Cerebellar nuclear complex (tissue), 1 donor: ENCODE measurements at regions not wholly inside any gene's neighbourhood (a gene's known extent, or its start where the extent isn't known, plus 50 kb on each side); places are given as distances from the start of the nearest gene placed in this dataset.
"Not testable (repeated sequence)": the region's sequence is repeated elsewhere in the genome, so short reads cannot be mapped to it uniquely, and the experiment has no call there.

Source experiments
- DNase-seq, 2 experiments: peaks; one replicate each; lab custom pipeline; 2025; lab: John Stamatoyannopoulos, UW

DNA sequence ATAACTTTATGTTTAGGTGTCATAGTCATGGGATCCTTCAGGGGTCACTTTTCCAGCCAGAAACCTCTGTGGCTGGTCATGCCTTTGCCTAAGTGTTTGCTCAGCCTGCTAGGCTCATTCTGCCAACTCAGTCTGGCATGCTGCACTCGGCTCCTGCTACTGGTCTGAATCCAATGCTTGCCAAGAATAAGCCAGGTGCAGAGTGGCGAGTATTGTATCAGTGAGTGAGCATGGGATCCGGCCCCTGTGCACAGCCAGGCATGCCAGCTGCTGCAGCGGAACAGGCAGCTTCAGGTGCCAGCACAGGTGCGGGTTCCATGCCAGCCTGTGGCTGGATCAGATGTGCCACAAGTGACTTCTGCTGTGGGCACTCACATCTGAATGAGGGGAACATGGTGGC is 1269.3 kb upstream of the CNTN5 start:
- DNase-seq = no peak

DNA sequence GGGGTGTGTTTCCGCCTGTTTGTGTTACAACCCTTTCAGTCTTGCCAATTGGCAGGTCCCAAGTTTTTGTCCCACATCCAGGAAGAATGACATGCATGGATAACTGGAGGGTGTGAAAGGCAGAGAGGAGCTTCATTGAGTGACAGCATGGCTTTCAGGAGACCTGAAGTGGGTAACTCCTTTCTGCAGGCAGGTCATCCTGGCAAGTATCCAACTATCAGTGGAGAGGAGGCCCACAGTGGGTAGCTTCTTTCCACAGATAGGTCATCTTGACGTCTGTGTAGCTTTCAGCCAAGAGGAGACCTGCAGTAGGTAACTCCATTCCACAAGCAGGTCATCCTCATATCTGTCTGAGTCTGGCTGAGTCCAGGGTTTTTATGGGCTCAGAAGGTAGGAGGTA is 1268.8 kb upstream of the CNTN5 start:
- DNase-seq = no peak

DNA sequence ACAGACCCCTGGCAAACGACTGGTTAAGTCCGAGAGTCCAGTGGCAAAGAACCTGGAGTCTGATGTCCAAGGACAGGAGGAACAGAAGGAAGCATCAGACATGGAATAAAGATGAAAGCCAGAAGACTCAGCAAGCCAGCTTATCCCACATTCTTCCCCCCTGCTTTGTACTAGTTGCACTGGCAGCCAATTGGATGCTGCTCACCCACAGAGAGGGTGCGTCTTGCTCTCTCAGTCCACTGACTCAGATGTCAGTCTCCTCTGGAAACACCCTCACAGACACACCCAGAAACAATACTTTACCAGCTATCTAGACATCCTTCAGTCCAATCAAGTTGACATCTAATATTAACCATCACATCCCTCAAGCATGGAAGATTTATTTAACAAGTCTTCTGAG is 1265.8 kb upstream of the CNTN5 start:
- no peak for DNase-seq

DNA sequence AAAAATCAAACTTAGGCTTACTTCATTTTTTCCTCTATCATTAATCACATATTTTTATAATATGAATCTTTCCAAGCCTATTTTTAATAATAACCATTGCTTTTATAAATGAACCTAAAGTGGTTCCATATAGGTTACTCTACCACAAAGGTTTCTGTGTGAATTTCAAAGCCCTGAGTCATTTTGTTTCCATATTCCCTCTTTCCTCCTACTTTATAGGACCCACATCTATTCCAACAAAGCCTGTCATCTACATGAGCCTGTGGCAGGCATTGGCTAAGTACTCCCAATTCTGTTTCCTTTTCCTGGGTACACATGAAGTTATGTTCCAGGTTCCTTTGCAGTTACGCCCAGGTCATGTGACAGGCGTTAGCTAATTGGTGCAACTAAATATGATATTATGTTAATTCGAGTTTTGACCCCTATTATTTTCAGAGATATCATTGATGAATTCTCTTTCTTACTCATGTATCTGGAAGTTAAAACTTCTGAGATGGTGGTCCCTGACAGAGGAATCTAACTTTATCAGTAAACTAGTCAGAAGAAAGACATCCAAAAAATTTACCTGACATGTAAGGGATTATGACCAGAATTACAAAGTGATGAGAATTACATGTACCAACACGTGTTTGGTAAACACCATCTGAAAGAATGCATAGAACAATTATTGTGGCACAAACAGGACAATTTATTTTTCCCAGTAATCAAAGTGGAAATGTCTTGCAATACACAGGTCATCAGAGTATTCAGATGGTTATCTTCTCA is 1264.0 kb upstream of the CNTN5 start:
- DNase-seq = no peak

DNA sequence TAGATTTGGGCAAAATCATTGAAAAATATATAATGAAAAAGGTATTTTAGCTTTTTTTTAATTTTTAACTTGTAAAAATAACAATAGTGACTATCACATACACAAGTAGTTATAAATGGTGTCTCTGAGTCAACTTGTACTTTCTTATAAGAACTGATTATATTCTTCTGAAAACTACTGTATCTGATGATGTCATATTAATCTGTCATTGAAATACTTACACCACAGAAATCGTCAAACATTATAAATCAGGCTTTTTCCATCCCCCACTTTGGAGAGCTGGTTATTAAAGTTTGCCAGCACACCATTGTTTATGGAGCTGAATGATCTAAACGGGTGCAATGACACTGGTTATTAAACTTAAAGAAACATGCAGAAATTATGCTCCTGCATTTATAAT is 1259.6 kb upstream of the CNTN5 start:
- no peak for DNase-seq

DNA sequence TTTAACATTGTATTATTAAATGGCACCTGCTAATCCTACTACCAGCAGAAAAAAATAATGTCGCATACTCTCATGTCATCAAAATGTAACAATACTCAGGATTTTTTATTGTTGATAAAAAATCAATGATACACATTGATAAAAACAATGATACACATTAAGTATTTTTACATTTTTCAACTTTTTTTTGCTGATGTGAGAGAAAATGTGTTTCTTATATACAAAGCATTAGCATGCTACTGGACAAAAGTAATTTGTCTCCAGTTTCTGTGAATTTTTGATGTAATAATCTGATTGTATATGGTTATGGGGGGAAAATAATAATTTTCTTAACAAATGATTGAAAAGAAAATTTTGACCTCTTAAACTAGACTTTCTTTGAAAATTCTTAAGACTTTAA is 1256.6 kb upstream of the CNTN5 start:
- no peak for DNase-seq

DNA sequence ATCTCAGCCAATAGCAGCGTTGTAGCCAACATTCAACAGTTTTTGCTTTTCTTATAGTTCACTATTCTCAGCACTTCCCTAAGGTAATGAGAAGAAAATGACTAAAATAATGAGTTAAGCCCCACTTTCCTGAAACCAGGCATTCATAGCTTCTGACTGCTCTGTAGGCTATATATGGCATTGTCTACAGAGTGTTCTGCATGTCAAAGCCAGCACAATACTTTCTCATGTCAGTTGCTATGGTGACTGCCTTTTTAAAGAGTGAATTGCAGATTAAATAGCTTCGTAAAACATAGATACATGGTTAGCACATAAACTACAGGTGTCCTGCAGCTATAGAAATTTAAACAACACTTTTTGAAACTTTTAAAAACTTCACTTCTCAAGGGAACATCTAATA is 1256.1 kb upstream of the CNTN5 start:
- no peak for DNase-seq

DNA sequence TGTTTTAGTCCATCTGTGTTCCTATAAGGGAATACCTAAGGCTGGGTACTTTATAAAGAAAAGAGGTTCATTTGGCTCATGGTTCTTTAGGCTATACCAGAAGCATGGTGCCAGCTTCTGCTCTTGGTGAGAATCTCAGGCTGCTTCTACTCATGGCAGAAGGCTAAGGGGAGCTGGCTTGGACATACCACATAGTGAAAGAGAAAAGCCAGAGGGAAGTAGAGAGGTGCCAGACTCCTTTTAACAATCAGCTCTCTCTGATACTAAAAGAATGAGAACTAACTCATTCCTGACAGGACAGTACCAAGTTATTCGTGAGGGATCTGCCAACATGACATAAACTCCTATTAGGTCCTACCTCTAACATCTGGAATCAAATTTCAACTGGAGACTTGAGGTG is 1250.2 kb upstream of the CNTN5 start:
- DNase-seq = no peak

DNA sequence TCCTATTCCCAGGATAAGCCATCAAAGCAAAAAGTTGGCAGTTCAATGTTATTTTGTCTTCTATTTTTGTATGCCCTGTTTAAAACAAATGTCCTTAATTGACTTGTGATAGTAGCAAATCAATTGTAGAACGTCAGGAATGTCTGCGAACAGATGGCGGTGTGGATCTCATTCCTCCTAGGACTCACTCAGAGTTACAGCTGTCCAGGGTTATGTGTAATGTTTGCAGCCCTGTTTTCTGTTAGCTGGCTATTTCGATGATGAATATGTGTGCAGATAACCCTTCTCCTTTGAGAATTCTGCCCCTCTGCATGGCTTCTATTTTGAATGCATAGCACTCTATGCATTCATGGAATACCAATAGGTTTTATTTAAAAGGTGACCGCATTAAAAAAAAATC is 1248.0 kb upstream of the CNTN5 start:
- no peak for DNase-seq

DNA sequence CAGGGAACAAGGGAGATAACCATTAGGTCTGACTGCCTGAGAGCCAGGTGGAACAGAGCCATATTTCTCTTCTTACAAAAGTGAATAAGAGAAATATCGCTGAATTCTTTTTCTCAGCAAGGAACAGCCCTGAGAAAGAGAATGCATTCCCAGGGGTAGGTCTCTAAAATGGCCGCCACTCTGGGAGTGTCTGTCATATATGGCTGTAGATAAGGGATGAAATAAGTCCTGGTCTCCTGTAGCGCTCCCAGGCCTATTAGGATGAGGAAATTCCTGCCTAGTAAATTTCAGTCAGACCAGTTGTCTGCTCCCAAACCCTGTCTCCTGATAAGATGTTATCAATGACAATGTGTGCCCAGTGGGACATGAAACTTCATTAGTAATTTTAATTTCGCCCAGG is 1236.4 kb upstream of the CNTN5 start:
- DNase-seq = not testable (repeated sequence)

DNA sequence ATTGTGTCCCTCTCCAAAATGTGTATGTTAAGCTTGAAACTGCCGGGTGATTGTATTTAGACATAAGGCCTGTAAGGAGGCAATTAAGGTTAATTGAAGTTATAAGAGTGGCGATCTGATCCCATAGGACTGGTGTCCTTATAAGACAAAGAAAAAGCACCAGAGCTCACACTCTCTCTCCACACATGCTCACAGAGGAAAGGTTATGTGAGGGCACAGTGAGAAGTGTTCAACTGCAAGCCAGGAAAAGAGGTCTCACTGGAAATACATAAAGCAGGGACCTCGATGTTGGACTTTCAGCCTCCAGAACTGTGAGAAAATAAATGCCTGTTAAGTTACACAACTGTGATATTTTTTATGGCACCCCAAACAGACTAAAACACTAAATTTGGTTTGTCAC is 1233.8 kb upstream of the CNTN5 start:
- DNase-seq = no peak

DNA sequence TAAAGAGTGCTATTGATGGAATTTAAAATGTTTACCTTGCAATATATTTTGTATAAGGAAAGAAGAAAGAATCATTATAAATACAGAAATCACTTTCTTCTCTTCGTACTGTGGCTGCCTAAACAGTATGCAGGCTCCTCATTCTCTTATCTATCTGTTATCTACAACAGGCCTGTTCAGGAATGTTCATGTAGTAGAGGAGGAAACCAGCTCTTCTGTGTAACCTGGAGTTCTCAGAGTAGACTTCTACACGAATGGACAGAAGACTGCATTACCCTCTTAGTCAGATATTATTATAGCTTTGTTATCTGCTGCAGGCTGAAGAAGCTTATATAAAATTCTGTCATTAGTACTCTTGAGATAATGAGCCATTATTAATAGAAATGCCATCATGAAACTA is 1225.9 kb upstream of the CNTN5 start:
- no peak for DNase-seq

DNA sequence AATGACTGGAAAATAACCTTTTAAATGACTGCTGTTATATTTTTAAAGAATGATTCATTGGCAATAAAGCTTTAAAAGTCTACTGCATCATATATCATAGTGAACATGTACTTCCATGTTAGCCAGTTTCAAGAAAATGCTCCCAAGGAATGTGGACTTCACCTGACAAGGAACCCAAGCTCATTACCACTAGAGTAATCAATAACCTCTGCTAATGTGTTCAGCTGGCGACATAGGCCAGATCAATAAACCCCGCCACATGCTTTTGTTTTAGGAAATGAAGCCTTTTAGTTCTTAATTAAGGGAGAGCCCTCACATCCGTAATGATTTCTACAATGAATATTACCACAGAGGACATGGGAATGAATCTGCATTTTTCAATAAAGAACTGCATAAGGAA is 1219.9 kb upstream of the CNTN5 start:
- DNase-seq = no peak

DNA sequence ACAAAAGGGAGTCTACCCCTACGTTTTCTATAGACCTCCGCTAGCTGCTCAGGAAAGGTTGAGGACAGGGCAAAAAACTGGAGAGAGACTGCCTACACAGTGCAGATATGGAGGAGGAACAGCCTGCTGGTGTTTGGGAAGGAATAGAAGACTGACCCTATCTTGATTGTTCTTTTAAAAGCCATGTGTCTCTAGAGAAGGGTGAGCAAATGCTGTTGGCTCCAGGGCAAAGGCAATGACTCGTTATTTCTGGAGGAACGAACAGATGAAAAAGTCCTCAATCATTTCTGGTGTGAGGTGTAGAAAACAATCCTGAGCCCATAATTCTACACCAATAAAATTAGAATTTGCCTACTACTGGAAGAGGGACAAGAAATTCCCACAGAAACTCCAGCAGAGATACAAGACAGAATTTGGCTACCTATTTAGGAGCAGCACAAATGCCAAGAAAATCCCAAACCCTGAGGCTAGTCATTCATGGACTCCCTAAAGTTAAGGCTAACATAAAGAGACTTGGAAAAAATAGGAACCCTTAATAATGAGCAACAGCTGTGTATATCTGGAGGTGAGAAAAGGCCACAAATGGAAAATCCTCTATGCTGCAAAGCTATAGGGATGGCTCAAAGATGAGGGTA is 1206.3 kb upstream of the CNTN5 start:
- DNase-seq = no peak

DNA sequence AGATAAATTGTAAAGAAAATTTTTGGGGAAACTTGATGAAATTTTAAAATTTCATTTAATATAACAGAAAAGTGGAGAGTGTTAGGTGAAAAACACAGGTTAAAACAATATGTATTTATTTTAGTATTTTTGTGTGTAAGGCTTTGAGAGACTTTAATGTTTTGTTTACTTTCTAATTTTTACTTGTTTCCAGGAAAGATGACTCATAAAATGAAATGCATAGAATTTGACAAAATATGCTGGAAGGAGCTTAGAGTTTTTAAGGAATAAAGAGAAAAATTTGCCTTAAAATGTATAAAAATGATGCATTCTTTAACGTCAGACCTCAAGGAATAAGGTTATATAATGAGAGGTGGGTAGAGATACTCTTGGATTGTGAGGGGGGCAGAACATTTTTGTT is 1205.1 kb upstream of the CNTN5 start:
- DNase-seq = no peak

DNA sequence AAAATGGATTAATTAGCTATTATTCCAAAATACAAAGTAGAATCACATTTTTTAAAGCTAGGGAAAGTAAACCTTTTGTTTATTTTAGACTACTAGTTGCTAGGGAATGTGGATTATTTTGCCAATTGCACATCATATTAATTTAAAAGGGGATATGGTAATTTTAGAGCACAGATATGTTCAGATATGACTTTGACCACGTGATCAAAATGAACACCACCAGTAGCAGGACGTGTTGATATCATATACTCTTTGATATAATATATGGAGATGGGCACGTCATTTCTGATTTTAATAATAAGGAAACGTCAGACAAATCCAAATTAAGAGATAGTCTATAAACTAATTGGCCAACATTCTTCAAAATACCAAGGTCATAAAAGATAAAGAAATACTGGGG is 1188.3 kb upstream of the CNTN5 start:
- DNase-seq = no peak

DNA sequence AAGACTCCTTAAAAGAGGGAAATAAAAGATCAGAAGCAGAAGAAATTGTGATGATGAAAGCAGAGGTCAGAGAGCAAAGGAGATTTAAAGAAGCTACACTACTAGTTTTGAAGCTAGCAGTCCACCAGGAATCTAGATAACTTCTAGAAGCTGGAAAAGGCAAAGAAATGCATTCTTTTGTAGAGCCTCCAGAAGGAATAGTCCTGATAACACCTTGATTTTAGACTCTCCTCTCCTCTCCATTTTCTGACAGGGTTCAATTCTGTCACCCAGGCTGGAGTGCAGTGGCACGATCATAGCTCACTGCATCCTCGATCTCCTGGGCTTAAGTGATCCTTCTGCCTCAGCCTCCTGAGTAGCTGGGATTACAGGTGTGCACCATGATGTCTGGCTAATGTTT is 1187.3 kb upstream of the CNTN5 start:
- DNase-seq = no peak

DNA sequence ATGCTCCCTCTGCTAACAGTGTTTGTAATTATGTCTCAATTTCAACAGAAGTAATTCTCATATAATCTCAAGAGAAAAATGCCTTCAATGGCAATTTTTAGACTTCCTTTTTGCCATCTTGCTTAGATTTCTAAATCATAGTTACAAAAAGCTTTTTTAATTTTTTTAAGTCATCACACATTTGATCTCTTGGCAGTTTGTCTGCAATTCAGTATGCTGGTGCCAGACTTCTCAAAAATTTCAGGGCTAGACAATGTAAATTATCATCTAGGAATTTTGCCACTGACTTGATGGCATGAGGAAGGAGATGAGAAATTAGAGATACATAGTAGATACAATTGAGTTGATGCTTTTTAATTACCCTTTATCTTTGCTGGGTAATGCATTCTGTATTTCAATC is 1176.7 kb upstream of the CNTN5 start:
- no peak for DNase-seq

DNA sequence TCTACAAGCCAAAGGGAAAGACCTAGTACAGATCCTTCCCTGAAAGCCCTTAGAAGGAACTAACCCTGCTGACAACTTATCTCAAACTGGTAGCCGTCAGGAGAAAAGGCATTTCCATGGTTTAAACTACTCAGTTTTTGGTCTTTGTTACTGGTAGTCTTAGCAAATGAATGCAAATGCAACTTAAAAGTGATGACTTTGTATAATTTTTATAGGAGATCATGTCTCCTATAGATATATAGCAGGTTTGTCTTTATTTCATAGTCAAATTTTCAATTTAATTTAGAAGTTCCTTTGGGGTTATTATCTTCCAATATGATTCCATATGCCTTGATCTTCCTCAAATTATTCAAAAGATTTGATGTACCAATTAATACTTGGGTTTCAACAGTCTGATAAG is 1173.0 kb upstream of the CNTN5 start:
- no peak for DNase-seq

DNA sequence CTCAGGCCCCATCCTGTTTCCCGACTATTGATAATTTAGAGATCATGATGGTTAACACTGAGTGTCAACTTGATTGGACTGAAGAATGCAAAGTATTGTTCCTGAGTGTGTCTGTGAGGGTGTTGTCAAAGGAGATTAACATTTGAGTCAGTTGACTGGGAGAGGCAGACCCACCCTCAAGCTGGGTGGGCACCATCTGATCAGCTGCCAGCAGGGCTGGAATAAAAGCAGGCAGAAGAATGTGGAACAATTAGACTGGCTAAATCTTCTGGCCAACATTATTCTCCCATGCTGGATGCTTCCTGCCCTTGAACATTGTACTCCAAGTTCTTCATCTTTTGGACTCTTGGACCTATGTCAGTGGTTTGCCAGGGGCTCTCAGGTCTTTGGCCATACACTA is 1170.0 kb upstream of the CNTN5 start:
- DNase-seq = no peak

DNA sequence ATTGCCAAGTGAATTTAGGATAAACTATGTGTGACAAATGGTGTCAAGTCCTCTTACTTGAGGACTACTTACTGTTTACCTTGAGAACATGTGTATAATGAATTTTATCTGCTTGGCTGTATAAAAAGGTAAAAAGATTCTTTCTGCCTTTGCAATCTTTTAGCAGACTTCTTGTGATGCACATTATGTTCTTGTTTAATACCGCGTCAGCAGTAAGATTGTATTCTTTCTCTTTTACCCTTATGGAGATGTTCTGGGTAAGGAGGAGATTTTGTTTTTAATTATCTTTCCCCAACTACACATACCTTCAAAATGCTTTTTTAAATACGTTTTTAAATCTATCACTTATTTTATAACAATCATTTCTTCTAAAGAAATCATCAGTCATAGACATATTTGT is 1166.4 kb upstream of the CNTN5 start:
- DNase-seq = no peak

DNA sequence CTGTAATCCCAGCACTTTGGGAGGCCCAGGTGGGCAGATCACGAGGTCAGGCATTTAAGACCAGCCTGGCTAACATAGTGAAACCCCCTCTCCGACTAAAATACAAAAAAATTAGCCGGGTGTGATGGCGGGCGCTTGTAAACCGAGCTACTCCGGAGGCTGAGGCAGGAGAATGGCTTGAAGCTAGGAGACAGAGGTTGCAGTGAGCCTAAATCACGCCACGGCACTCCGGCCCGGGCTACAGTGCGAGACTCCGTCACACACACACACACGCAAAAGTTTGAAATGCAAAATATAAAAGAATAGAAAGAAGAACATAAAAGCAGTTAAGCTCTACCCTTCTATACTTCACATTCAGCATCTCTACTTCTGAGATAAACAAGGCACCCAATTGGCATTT is 1165.9 kb upstream of the CNTN5 start:
- no peak for DNase-seq

DNA sequence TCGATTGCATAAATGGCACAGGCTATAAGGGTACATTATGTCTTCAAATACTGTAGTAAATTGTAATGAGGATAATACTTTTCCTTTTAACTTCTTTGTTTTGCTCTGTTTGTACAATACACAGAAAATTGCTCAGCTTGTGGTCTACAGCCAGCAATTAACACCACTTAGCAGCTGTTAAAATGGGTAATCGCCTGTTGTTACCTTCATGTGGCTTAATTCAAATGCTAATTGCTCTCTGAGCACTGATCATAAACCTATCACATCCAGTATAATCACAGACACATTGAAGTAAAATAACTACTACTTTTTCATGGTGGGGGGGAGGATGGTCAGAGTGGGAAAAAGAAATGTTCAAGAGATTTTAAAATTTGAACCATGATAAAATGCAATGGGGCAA is 1164.1 kb upstream of the CNTN5 start:
- DNase-seq = no peak

DNA sequence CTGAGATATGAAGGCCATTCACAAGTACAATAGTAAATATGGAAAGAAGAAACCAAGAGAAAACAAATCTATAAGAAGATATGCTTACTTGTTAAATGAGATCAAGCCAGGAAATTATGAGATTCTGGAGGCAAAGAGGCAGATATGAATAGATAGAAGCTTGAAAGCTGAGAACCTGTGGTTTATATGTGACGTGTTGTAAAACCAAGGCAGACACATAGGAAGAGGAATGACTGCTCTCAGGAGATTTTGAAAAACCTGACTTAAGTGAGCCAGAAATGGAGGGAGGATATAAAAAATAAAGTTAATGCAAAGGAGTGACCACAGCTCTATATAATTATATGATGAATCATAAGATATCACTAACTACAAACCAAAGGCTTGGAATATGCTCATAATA is 1160.5 kb upstream of the CNTN5 start:
- DNase-seq = no peak
